ENCODE measurements at regions not wholly inside any gene's neighbourhood (a gene's known extent, or its start where the extent isn't known, plus 50 kb on each side); places are given as distances from the start of the nearest gene placed in this dataset.

DNA sequence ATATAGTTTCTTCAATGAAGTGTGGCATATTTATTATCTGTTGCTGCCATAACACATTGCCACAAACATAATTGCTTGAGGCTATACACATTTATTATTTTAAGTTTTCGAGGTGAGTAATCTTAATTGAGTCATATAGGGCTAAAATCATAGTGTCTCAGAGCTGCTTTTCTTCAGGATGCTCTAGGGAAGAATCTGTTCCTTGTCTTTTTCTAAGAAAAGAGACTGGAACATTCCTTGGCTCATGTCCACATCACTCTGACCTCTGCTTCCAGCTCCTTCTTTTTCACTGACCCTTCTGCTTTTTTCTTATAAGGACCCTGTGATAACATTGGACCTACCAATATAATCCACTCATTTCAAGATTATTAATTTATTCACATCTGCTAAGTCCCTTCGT is 632.4 kb upstream of the TYRP1 start:
- FAIRE-seq = no peak
- no TSS peak for BruUV-seq (replicated peaks)

More for the DNA sequence above, 632.4 kb upstream of the TYRP1 start:
- Histone ChIP-seq H3K4me2 (ENCODE audit: insufficient read depth, low read length) (no peak overlapping the region), H3K9me3 (replicated peaks; ENCODE audit: control insufficient read depth, insufficient read depth, low read length) (no peaks in the 10 kb centered on the region), H3K36me3 (ENCODE audit: control insufficient read depth in 2 of 2, extremely low read depth in 1 of 2, insufficient read depth in 2 of 2, low read length in 2 of 2) (no peaks in the 10 kb centered on the region), H3K27ac (ENCODE audit: insufficient read depth, low read depth, low read length) (no peak overlapping the region), H3K9me1 (replicated peaks; ENCODE audit: control insufficient read depth, extremely low read depth, insufficient read depth, low read length) (no peaks in the 10 kb centered on the region), H3K4me3 (replicated peaks in 1 of 3; ENCODE audit: insufficient read depth in 1 of 3, low read depth in 1 of 3, low read length in 3 of 3) (no peak overlapping the region), H4K20me1 (replicated peaks; ENCODE audit: control insufficient read depth, extremely low read depth, insufficient read depth, low read length) (no peaks in the 10 kb centered on the region), H2AFZ (ENCODE audit: low read depth, low read length) (no peak overlapping the region), H3K4me1 (ENCODE audit: control insufficient read depth, extremely low read depth, insufficient read depth, low read length) (no peaks in the 10 kb centered on the region), H3K9ac (replicated peaks; ENCODE audit: extremely low read depth, insufficient read depth, low read length) (no peak overlapping the region), H3K27me3 (ENCODE audit: control insufficient read depth in 2 of 2, insufficient read depth in 2 of 2, low read length in 2 of 2) (no peaks in the 10 kb centered on the region), H3K79me2 (ENCODE audit: control insufficient read depth, insufficient read depth, low read length) (no peaks in the 10 kb centered on the region)
- dilution Hi-C loops (cut with MboI; ENCODE audit: extremely low pct_ligation_motif_present, low sequenced_read_pairs) (no loop called here), intact Hi-C loops (cut with micrococcal nuclease) (no loop called here)
- ChIA-PET CTCF (no interaction called here), POLR2A (no interaction called here)
- no peak for TF ChIP-seq CTCF (IDR thresholded peaks at IDR 0.05; ENCODE audit: extremely low read depth in 1 of 2, insufficient read depth in 1 of 2, low read depth in 1 of 2, low read length in 2 of 2)
- TF ChIP-seq JUN (IDR thresholded peaks at IDR 0.05; ENCODE audit: borderline replicate concordance, insufficient read depth, insufficient read length, low read depth) = no peak
- TF ChIP-seq EZH2 (IDR thresholded peaks at IDR 0.05; ENCODE audit: borderline replicate concordance, low read depth, low read length, severe bottlenecking) = no peak
- no peak for TF ChIP-seq POLR2A (IDR thresholded peaks at IDR 0.05; ENCODE audit: low read depth, low read length)
- TF ChIP-seq, protein P1, sequence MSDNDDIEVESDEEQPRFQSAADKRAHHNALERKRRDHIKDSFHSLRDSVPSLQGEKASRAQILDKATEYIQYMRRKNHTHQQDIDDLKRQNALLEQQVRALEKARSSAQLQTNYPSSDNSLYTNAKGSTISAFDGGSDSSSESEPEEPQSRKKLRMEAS (IDR thresholded peaks at IDR 0.05; ENCODE audit: insufficient read depth, insufficient read length) = no peak
- no peak for TF ChIP-seq MYC (IDR thresholded peaks at IDR 0.05; ENCODE audit: low read depth, low read length)
- no peak for TF ChIP-seq GATA2 (IDR thresholded peaks at IDR 0.05; ENCODE audit: insufficient read depth, insufficient read length, low read depth, low read length)
- TF ChIP-seq FOS (IDR thresholded peaks at IDR 0.05; ENCODE audit: borderline replicate concordance, insufficient read depth, low read length) = no peak
- TF ChIP-seq POLR2AphosphoS5 (IDR thresholded peaks at IDR 0.05; ENCODE audit: insufficient read depth, low read depth, low read length) = no peak
- no peak for DNase-seq (ENCODE audit: low read depth, low spot score)
